ENCODE measurements at regions not wholly inside any gene's neighbourhood (a gene's known extent, or its start where the extent isn't known, plus 50 kb on each side); places are given as distances from the start of the nearest gene placed in this dataset.

DNA sequence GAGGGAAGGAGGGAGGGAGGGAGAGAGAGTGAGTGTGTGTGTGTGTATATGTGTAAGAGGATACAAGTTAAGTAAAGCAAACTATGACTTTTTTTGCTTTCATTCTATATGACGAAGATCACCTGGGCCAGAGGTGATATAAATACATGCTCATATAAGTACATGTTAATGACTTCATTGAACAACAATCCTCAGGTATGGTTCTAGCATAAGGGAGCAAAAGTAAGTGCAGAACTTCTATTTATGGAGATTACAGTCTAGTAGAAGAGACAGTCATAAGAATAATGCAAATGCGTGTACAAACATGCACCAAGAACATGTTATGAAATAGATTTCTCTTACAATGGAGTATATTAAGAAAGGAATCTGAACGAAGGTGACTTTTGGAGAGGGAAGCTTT is 1804.0 kb downstream of the MAT2B start:
- Histone ChIP-seq H4K20me1 (ENCODE audit: insufficient read depth, low read length) (no peaks in the 10 kb centered on the region), H3K9me2 (ENCODE audit: insufficient read depth, low read length) (no peaks in the 10 kb centered on the region), H3K27ac (ENCODE audit: low read depth, low read length, poor library complexity, severe bottlenecking) (no peak overlapping the region), H3K4me1 (ENCODE audit: insufficient read depth, low read length, poor library complexity, severe bottlenecking) (no peaks in the 10 kb centered on the region), H2AFZ (ENCODE audit: low read length) (no peak overlapping the region), H3K4me2 (ENCODE audit: low read length) (no peak overlapping the region), H3K79me2 (ENCODE audit: insufficient read depth, low read depth, low read length) (no peaks in the 10 kb centered on the region), H3K4me3 (ENCODE audit: low read depth, low read length, poor library complexity, severe bottlenecking) (no peak overlapping the region), H3K36me3 (ENCODE audit: insufficient read depth, low read length) (no peaks in the 10 kb centered on the region), H3K9me3 (ENCODE audit: low read length) (no peaks in the 10 kb centered on the region)
- no peak for DNase-seq (ENCODE audit: low spot score)
- ChIA-PET CTCF (ENCODE audit: unreplicated experiment) (no interaction called here), POLR2A (no interaction called here)
- TF ChIP-seq EZH2phosphoT487 (IDR thresholded peaks at IDR 0.05; ENCODE audit: borderline replicate concordance, low read depth, low read length): no peak
- TF ChIP-seq, protein P1, sequence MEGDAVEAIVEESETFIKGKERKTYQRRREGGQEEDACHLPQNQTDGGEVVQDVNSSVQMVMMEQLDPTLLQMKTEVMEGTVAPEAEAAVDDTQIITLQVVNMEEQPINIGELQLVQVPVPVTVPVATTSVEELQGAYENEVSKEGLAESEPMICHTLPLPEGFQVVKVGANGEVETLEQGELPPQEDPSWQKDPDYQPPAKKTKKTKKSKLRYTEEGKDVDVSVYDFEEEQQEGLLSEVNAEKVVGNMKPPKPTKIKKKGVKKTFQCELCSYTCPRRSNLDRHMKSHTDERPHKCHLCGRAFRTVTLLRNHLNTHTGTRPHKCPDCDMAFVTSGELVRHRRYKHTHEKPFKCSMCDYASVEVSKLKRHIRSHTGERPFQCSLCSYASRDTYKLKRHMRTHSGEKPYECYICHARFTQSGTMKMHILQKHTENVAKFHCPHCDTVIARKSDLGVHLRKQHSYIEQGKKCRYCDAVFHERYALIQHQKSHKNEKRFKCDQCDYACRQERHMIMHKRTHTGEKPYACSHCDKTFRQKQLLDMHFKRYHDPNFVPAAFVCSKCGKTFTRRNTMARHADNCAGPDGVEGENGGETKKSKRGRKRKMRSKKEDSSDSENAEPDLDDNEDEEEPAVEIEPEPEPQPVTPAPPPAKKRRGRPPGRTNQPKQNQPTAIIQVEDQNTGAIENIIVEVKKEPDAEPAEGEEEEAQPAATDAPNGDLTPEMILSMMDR (conservative IDR thresholded peaks at IDR 0.05; ENCODE audit: low read length): no peak
- intact Hi-C loops (cut with micrococcal nuclease; ENCODE audit: unreplicated experiment): no loop called here
- BruUV-seq (replicated peaks): no TSS peak

DNA sequence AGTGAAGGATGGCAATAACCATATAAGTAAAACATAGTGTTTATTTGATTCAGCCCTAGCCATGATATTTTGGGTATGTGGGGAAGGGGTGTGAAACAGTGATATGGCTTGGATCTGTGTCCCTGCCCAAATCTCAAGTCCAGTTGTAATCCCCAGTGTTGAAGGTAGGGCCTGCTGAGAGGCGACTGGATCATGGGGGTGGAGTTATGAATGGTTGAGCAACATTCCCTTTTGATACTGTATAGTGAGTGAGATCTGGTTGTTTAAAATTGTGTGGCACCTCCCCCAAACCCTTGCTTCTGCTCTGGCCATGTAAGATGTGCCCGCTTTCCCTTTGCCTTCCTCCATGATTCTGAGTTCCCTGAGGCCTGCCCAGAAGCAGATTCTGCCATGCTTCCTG is 1804.6 kb downstream of the MAT2B start:
- Histone ChIP-seq H2AFZ (ENCODE audit: low read length) (no peak overlapping the region), H3K79me2 (ENCODE audit: insufficient read depth, low read depth, low read length) (no peaks in the 10 kb centered on the region), H3K4me3 (ENCODE audit: low read depth, low read length, poor library complexity, severe bottlenecking) (no peak overlapping the region), H3K4me2 (ENCODE audit: low read length) (no peak overlapping the region), H3K27ac (ENCODE audit: low read depth, low read length, poor library complexity, severe bottlenecking) (no peak overlapping the region), H3K4me1 (ENCODE audit: insufficient read depth, low read length, poor library complexity, severe bottlenecking) (no peaks in the 10 kb centered on the region), H3K9me2 (ENCODE audit: insufficient read depth, low read length) (no peaks in the 10 kb centered on the region), H3K9me3 (ENCODE audit: low read length) (no peaks in the 10 kb centered on the region), H3K36me3 (ENCODE audit: insufficient read depth, low read length) (no peaks in the 10 kb centered on the region), H4K20me1 (ENCODE audit: insufficient read depth, low read length) (no peaks in the 10 kb centered on the region)
- ChIA-PET POLR2A (no interaction called here), CTCF (ENCODE audit: unreplicated experiment) (no interaction called here)
- no peak for DNase-seq (ENCODE audit: low spot score)
- no TSS peak for BruUV-seq (replicated peaks)
- intact Hi-C loops (cut with micrococcal nuclease; ENCODE audit: unreplicated experiment): no loop called here
- TF ChIP-seq, protein P1 (conservative IDR thresholded peaks at IDR 0.05; ENCODE audit: low read length): no peak
- no peak for TF ChIP-seq EZH2phosphoT487 (IDR thresholded peaks at IDR 0.05; ENCODE audit: borderline replicate concordance, low read depth, low read length)

DNA sequence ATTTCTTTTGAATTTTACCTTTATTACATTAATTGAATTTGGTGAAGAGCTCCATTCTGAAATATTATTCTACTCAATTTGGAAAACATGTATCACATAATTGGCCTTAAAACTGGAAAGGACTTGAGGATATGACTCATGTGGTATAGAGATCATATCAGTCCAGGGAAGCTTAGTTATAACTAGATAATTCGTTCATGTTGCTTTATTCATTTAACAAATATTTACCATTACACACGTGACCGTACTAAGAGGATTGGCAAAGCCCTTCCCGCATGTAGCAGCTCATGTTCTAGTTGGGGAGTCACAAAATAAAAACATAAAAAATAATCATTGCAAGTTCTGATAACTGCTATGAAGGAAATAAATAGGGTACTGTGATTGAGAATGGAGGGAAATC is 1816.5 kb downstream of the MAT2B start:
- H2AFZ ChIP-seq (ENCODE audit: low read length): no peak overlapping the region
- intact Hi-C loops (cut with micrococcal nuclease; ENCODE audit: unreplicated experiment): no loop called here
- ChIA-PET CTCF (ENCODE audit: unreplicated experiment) (no interaction called here), POLR2A (interaction anchor here (0.6 kb wide), 1 partner anchor 33 kb away, joined by 7 read pairs; no protein-coding TSS in a partner anchor)
- no peaks in the 10 kb centered on the region for H3K79me2 ChIP-seq (ENCODE audit: insufficient read depth, low read depth, low read length)
- H4K20me1 ChIP-seq (ENCODE audit: insufficient read depth, low read length): no peaks in the 10 kb centered on the region
- no peak overlapping the region for H3K4me3 ChIP-seq (ENCODE audit: low read depth, low read length, poor library complexity, severe bottlenecking)
- 0 out of 2 replicates have a peak, but pooled peaks cover 6% of the 10 kb centered on the region for H3K9me3 ChIP-seq (ENCODE audit: low read length)
- no peaks in the 10 kb centered on the region for H3K4me1 ChIP-seq (ENCODE audit: insufficient read depth, low read length, poor library complexity, severe bottlenecking)
- H3K9me2 ChIP-seq (ENCODE audit: insufficient read depth, low read length): no peaks in the 10 kb centered on the region
- H3K36me3 ChIP-seq (ENCODE audit: insufficient read depth, low read length): no peaks in the 10 kb centered on the region
- no peak for DNase-seq (ENCODE audit: low spot score)
- BruUV-seq (replicated peaks): no TSS peak
- TF ChIP-seq, protein P1 (conservative IDR thresholded peaks at IDR 0.05; ENCODE audit: low read length): no peak
- TF ChIP-seq EZH2phosphoT487 (IDR thresholded peaks at IDR 0.05; ENCODE audit: borderline replicate concordance, low read depth, low read length): no peak
- H3K27ac ChIP-seq (ENCODE audit: low read depth, low read length, poor library complexity, severe bottlenecking): no peak overlapping the region
- H3K4me2 ChIP-seq (ENCODE audit: low read length): no peak overlapping the region
